ENCODE measurements at regions not wholly inside any gene's neighbourhood (a gene's known extent, or its start where the extent isn't known, plus 50 kb on each side); places are given as distances from the start of the nearest gene placed in this dataset.
"Not testable (repeated sequence)": the region's sequence is repeated elsewhere in the genome, so short reads cannot be mapped to it uniquely, and the experiment has no call there.

- Histone ChIP-seq H3K4me1 (ENCODE audit: control insufficient read depth in 1 of 2, insufficient read depth in 2 of 2, low read depth in 1 of 2, low read length in 1 of 2) (no peaks in the 10 kb centered on the region), H2AFZ (ENCODE audit: low read depth) (no peak overlapping the region), H3F3A (replicated peaks; ENCODE audit: insufficient read depth) (no peaks in the 10 kb centered on the region), H3K4me2 (no peak overlapping the region), H3K4me3 (ENCODE audit: low read depth in 2 of 2, low read length in 1 of 2) (no peak overlapping the region), H3K9me3 (no peaks in the 10 kb centered on the region), H3K9ac (no peak overlapping the region), H3K27me3 (ENCODE audit: insufficient read depth) (no peaks in the 10 kb centered on the region), H3K27ac (ENCODE audit: low read depth in 2 of 2, low read length in 1 of 2) (no peak overlapping the region), H3K9me2 (no peaks in the 10 kb centered on the region), H3K79me2 (ENCODE audit: insufficient read depth) (no peaks in the 10 kb centered on the region), H4K20me1 (ENCODE audit: insufficient read depth) (no peaks in the 10 kb centered on the region), H3K36me3 (replicated peaks in 1 of 2; ENCODE audit: control insufficient read depth in 1 of 2, insufficient read depth in 2 of 2, low read length in 1 of 2) (no peaks in the 10 kb centered on the region)
- CTCF ChIA-PET = no interaction called here
- TF ChIP-seq JUND (IDR thresholded peaks at IDR 0.05) = no peak
- TF ChIP-seq RAD21 (IDR thresholded peaks at IDR 0.05; ENCODE audit: low read length) = 0 out of 2 replicates have a peak, but pooled peaks have one; percentile 19
- TF ChIP-seq CTCF (IDR thresholded peaks at IDR 0.05) = peak; percentile 45
- TF ChIP-seq, protein P1, sequence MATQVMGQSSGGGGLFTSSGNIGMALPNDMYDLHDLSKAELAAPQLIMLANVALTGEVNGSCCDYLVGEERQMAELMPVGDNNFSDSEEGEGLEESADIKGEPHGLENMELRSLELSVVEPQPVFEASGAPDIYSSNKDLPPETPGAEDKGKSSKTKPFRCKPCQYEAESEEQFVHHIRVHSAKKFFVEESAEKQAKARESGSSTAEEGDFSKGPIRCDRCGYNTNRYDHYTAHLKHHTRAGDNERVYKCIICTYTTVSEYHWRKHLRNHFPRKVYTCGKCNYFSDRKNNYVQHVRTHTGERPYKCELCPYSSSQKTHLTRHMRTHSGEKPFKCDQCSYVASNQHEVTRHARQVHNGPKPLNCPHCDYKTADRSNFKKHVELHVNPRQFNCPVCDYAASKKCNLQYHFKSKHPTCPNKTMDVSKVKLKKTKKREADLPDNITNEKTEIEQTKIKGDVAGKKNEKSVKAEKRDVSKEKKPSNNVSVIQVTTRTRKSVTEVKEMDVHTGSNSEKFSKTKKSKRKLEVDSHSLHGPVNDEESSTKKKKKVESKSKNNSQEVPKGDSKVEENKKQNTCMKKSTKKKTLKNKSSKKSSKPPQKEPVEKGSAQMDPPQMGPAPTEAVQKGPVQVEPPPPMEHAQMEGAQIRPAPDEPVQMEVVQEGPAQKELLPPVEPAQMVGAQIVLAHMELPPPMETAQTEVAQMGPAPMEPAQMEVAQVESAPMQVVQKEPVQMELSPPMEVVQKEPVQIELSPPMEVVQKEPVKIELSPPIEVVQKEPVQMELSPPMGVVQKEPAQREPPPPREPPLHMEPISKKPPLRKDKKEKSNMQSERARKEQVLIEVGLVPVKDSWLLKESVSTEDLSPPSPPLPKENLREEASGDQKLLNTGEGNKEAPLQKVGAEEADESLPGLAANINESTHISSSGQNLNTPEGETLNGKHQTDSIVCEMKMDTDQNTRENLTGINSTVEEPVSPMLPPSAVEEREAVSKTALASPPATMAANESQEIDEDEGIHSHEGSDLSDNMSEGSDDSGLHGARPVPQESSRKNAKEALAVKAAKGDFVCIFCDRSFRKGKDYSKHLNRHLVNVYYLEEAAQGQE (IDR thresholded peaks at IDR 0.05; ENCODE audit: low read depth, low read length) = no peak
- 55% methylated on average over 6 of the region's 6 CpGs for WGBS (ENCODE audit: low lambda C conversion rate)
- no peak for DNase-seq
- POLR2A ChIA-PET = no interaction called here
Observed at GRCh38 chr2:185522472-185522871, 216.1 kb upstream of the FSIP2 start.

GRCh38 chr2:185524242-185524641 is 214.4 kb upstream of the FSIP2 start:
- H3K27me3 ChIP-seq (ENCODE audit: insufficient read depth); H3K36me3 ChIP-seq (replicated peaks in 1 of 2; ENCODE audit: control insufficient read depth in 1 of 2, insufficient read depth in 2 of 2, low read length in 1 of 2); H3K4me1 ChIP-seq (ENCODE audit: control insufficient read depth in 1 of 2, insufficient read depth in 2 of 2, low read depth in 1 of 2, low read length in 1 of 2); H4K20me1 ChIP-seq (ENCODE audit: insufficient read depth); H3K9me3 ChIP-seq; H3K79me2 ChIP-seq (ENCODE audit: insufficient read depth); H3F3A ChIP-seq (replicated peaks; ENCODE audit: insufficient read depth); H3K9ac ChIP-seq; H3K4me3 ChIP-seq (ENCODE audit: low read depth in 2 of 2, low read length in 1 of 2); H2AFZ ChIP-seq (ENCODE audit: low read depth); POLR2A ChIA-PET; H3K4me2 ChIP-seq; H3K27ac ChIP-seq (ENCODE audit: low read depth in 2 of 2, low read length in 1 of 2); DNase-seq; H3K9me2 ChIP-seq: not testable (repeated sequence)
- CTCF ChIA-PET = interaction anchor here (1.2 kb wide), 1 partner anchor 140 kb away, joined by 3 read pairs; no protein-coding TSS in a partner anchor
- 16% methylated on average over 2 of the region's 2 CpGs for WGBS (ENCODE audit: low lambda C conversion rate)

DNA sequence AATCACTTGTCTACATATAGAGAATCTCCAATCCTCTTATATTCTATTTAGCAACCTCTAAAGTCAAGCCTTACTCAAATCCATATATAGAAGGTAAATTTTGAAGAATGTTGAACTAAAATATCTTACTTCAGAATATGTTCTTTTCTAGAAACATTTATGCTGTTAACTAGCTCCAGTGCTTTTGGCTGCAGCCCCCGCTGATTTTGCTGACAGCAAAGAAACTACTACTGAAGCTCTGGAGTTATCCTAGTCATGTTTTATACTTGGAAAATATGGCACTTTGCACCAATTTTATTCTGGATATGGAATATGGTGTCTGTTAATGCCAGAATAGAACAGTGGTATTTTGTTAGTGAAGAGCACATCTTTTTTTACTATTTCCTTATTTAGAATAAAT is 212.4 kb upstream of the FSIP2 start:
- H3K27ac ChIP-seq (ENCODE audit: low read depth in 2 of 2, low read length in 1 of 2) = no peak overlapping the region
- POLR2A ChIA-PET = no interaction called here

More for the DNA sequence above, 212.4 kb upstream of the FSIP2 start:
- Histone ChIP-seq H3K9me3 (no peaks in the 10 kb centered on the region), H3K27me3 (ENCODE audit: insufficient read depth) (no peaks in the 10 kb centered on the region), H3K9me2 (no peaks in the 10 kb centered on the region), H3K9ac (no peak overlapping the region), H3F3A (replicated peaks; ENCODE audit: insufficient read depth) (no peaks in the 10 kb centered on the region), H3K4me2 (no peak overlapping the region), H2AFZ (ENCODE audit: low read depth) (no peak overlapping the region), H3K79me2 (ENCODE audit: insufficient read depth) (no peaks in the 10 kb centered on the region), H4K20me1 (ENCODE audit: insufficient read depth) (no peaks in the 10 kb centered on the region), H3K4me3 (ENCODE audit: low read depth in 2 of 2, low read length in 1 of 2) (no peak overlapping the region), H3K4me1 (ENCODE audit: control insufficient read depth in 1 of 2, insufficient read depth in 2 of 2, low read depth in 1 of 2, low read length in 1 of 2) (no peaks in the 10 kb centered on the region), H3K36me3 (replicated peaks in 1 of 2; ENCODE audit: control insufficient read depth in 1 of 2, insufficient read depth in 2 of 2, low read length in 1 of 2) (no peaks in the 10 kb centered on the region)
- WGBS (ENCODE audit: low lambda C conversion rate) = 72% methylated on average over 1 of the region's 1 CpG
- DNase-seq = no peak
- no peak for TF ChIP-seq FOXM1 (IDR thresholded peaks at IDR 0.05; ENCODE audit: low read depth)
- TF ChIP-seq GATA2 (CRISPR knock-in tag; IDR thresholded peaks at IDR 0.05) = no peak
- no peak for TF ChIP-seq YY1 (IDR thresholded peaks at IDR 0.05; ENCODE audit: low read depth)
- no peak for TF ChIP-seq IRF3 (IDR thresholded peaks at IDR 0.05; ENCODE audit: low read depth, low read length)
- CTCF ChIA-PET = no interaction called here
